ENCODE measurements at regions not wholly inside any gene's neighbourhood (a gene's known extent, or its start where the extent isn't known, plus 50 kb on each side); places are given as distances from the start of the nearest gene placed in this dataset.

GRCh38 chr13:29713839-29714238 lies 118.4 kb upstream of the SLC7A1 start:
- DNase-seq, result peak; percentile 23 to 59 (median 23)

GRCh38 chr13:29711776-29712175 lies 116.3 kb upstream of the SLC7A1 start:
- no peak for DNase-seq

- no peak for DNase-seq
Observed at GRCh38 chr13:29710511-29710910, 115.0 kb upstream of the SLC7A1 start.

GRCh38 chr13:29709407-29710069 lies 114.0 kb upstream of the SLC7A1 start:
- DNase-seq, result no peak

GRCh38 chr13:29707876-29708543 lies 112.5 kb upstream of the SLC7A1 start:
- peak; percentile 39 to 72 (median 65) for DNase-seq

GRCh38 chr13:29706923-29707322 lies 111.4 kb upstream of the SLC7A1 start:
- DNase-seq, result no peak

- no peak for DNase-seq
Observed at GRCh38 chr13:29704648-29705047, 109.2 kb upstream of the SLC7A1 start.

- no peak for DNase-seq
Observed at GRCh38 chr13:29703421-29703820, 107.9 kb upstream of the SLC7A1 start.

- peak in 1 of 3 donors; percentile 5 for DNase-seq
Observed at GRCh38 chr13:29702912-29703351, 107.4 kb upstream of the SLC7A1 start.

- no peak for DNase-seq
Observed at GRCh38 chr13:29698106-29698505, 102.6 kb upstream of the SLC7A1 start.

GRCh38 chr13:29696606-29697005 lies 101.1 kb upstream of the SLC7A1 start:
- no peak for DNase-seq

- DNase-seq, result no peak
Observed at GRCh38 chr13:29693275-29693945, 97.9 kb upstream of the SLC7A1 start.

- DNase-seq, result no peak
Observed at GRCh38 chr13:29689548-29689947, 94.1 kb upstream of the SLC7A1 start.

GRCh38 chr13:29688193-29688592 lies 92.7 kb upstream of the SLC7A1 start:
- no peak for DNase-seq

GRCh38 chr13:29684441-29684840 lies 89.0 kb upstream of the SLC7A1 start:
- DNase-seq, result no peak

GRCh38 chr13:29683041-29683440 lies 87.6 kb upstream of the SLC7A1 start:
- no peak for DNase-seq

- DNase-seq, result no peak
Observed at GRCh38 chr13:29681864-29682263, 86.4 kb upstream of the SLC7A1 start.

- no peak for DNase-seq
Observed at GRCh38 chr13:29679396-29680053, 84.0 kb upstream of the SLC7A1 start.

GRCh38 chr13:29677627-29678026 lies 82.1 kb upstream of the SLC7A1 start:
- DNase-seq, result no peak

- DNase-seq, result no peak
Observed at GRCh38 chr13:29676941-29677452, 81.5 kb upstream of the SLC7A1 start.

GRCh38 chr13:29676535-29676934 lies 81.0 kb upstream of the SLC7A1 start:
- no peak for DNase-seq

- no peak for DNase-seq
Observed at GRCh38 chr13:29674532-29674931, 79.0 kb upstream of the SLC7A1 start.

- peak; percentile 33 to 59 (median 45) for DNase-seq
Observed at GRCh38 chr13:29664591-29664990, 69.1 kb upstream of the SLC7A1 start.
